Activated naive CD8-positive, alpha-beta T cell treated with anti-CD3 and anti-CD28 coated beads, Interleukin-2, amount 10 ng/mL, durations not matched to agents 7 days and 5 days (primary cell): ENCODE measurements at regions not wholly inside any gene's neighbourhood (a gene's known extent, or its start where the extent isn't known, plus 50 kb on each side); places are given as distances from the start of the nearest gene placed in this dataset.
"Not testable (repeated sequence)": the region's sequence is repeated elsewhere in the genome, so short reads cannot be mapped to it uniquely, and the experiment has no call there.

Experiments used
- ATAC-seq: fragments of 150-1000 bp; cut with Tn5 transposase; one replicate; pipeline ENCODE4 v1.10.0; 2021; ENCODE audit warnings: low read depth, moderate library complexity
- POLR2A ChIA-PET: fragments of 350-600 bp; sonication (Branson Sonifier 250); formaldehyde crosslinking; loops from one replicate; lab custom pipeline; 2021; ENCODE audit warnings: antibody characterized with exemption; lab: Charles Lee
- DNase-seq: peaks from one replicate; pipeline ENCODE4 v3.0.0; 2021
- H3K27ac Mint-ChIP-seq: one replicate; pipeline ENCODE4 v1.8.0; 2022; ENCODE audit warnings: mild to moderate bottlenecking, mixed read lengths
- H3K27me3 Mint-ChIP-seq: one replicate; pipeline ENCODE4 v1.8.0; 2022; ENCODE audit warnings: mild to moderate bottlenecking, moderate library complexity, mixed read lengths
- H3K36me3 Mint-ChIP-seq: one replicate; pipeline ENCODE4 v1.8.0; 2021; ENCODE audit warnings: mild to moderate bottlenecking, mixed read lengths
- H3K4me1 Mint-ChIP-seq: one replicate; pipeline ENCODE4 v1.8.0; 2021; ENCODE audit warnings: mixed read lengths
- H3K4me3 Mint-ChIP-seq: one replicate; pipeline ENCODE4 v1.8.0; 2022; ENCODE audit warnings: mild to moderate bottlenecking, moderate library complexity, mixed read lengths
- H3K9me3 Mint-ChIP-seq: one replicate; pipeline ENCODE4 v1.8.0; 2021; ENCODE audit warnings: mixed read lengths

DNA sequence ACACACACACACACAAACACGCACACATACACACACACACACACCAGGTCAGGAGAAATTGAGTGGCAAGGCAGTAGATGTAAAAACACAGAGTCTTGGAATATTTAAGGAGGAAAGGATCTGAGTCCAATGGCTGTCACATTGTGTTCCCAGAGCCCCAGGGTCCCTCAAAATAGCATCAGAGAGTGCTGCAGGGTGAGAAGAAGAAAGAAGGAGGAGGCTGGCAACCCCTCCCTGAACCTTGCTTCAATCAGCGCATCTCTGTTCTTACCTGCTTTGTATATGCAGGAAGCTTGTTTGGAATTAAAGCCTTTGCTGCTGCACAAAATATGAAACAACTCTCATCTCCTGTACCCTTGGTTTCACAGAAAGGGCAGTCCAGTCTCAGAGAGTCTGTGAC, 406.5 kb downstream of the MIAT start:
- Mint-ChIP-seq H3K4me3 (no peak overlapping the region), H3K27me3 (peaks cover 8% of the 10 kb centered on the region), H3K4me1 (no peaks in the 10 kb centered on the region), H3K27ac (no peak overlapping the region), H3K9me3 (no peaks in the 10 kb centered on the region), H3K36me3 (no peaks in the 10 kb centered on the region)
- DNase-seq (no peak), ATAC-seq (no peak)
- POLR2A ChIA-PET, result no interaction called here

DNA sequence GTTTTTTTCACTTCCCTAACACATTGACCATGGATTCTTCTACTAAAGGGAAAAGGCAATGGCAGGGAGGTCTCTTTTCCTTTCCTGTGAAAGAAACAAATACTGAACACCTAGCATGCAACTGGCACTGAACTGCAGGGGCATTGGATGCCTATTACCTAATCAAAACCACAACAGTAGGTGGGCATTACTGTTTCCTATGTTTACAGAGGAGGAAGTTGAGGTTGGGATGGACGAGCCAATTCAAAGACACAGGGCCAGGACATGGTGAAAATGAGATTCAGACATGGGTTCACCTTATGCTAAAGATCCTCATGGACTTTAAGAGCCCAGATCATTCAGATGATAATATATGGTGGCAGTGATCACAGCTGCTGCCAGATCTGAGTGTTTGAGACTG, 407.0 kb downstream of the MIAT start:
- H3K4me3 Mint-ChIP-seq, result no peak overlapping the region
- POLR2A ChIA-PET, result no interaction called here

DNA sequence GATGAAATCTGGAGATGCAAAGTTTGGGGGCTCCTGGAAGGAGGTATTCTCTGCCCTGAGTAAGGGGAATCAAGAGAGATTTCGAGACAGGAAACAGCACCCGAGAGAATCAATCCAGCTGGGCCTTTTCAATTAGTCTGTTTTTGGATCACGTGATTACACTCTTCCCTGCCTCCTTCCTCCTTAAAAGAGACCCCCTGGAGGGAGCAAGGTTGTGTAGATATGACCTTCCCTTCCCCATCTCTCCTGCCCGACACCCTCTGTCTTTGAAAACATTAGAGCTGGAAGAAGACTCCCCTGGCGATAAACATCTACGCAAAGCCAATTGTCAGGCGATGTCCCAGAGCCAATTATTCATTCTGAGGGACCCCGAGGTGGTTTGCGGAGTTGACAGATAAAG, 407.9 kb downstream of the MIAT start:
- ATAC-seq, result no peak
- no peak overlapping the region for H3K27ac Mint-ChIP-seq
- no peaks in the 10 kb centered on the region for H3K36me3 Mint-ChIP-seq
- POLR2A ChIA-PET, result no interaction called here
- peaks cover 8% of the 10 kb centered on the region for H3K27me3 Mint-ChIP-seq
- no peak overlapping the region for H3K4me3 Mint-ChIP-seq
- H3K9me3 Mint-ChIP-seq, result no peaks in the 10 kb centered on the region
- DNase-seq, result no peak
- peaks cover 2% of the 10 kb centered on the region for H3K4me1 Mint-ChIP-seq

More for the DNA sequence above, 407.0 kb downstream of the MIAT start:
- Mint-ChIP-seq H3K36me3 (no peaks in the 10 kb centered on the region), H3K27me3 (peaks cover 8% of the 10 kb centered on the region), H3K9me3 (no peaks in the 10 kb centered on the region), H3K27ac (no peak overlapping the region), H3K4me1 (no peaks in the 10 kb centered on the region)
- ATAC-seq, result no peak
- DNase-seq, result no peak

DNA sequence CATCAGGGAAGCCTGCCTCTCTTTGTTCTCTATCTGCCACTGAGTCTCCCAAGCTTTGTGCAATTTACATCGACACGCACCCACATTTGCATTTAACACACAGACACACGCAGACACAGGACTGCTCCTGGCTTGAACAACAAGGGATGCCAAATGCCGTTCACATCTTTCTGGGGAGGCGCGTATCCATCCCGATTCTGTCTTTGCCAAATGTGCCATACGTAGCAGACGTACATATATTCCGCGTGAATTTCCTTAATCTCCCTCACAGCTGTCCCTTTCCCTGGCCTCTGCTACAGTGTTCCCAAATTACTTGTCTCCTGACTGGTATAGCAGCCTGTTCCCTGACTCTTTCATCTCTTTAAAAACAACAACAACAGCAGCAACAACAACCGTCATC, 409.5 kb downstream of the MIAT start:
- POLR2A ChIA-PET, result no interaction called here
- no peaks in the 10 kb centered on the region for H3K9me3 Mint-ChIP-seq
- peaks cover 8% of the 10 kb centered on the region for H3K27me3 Mint-ChIP-seq
- no peaks in the 10 kb centered on the region for H3K36me3 Mint-ChIP-seq
- H3K27ac Mint-ChIP-seq, result no peak overlapping the region
- no peak for ATAC-seq
- peaks cover 2% of the 10 kb centered on the region for H3K4me1 Mint-ChIP-seq
- no peak overlapping the region for H3K4me3 Mint-ChIP-seq
- no peak for DNase-seq

DNA sequence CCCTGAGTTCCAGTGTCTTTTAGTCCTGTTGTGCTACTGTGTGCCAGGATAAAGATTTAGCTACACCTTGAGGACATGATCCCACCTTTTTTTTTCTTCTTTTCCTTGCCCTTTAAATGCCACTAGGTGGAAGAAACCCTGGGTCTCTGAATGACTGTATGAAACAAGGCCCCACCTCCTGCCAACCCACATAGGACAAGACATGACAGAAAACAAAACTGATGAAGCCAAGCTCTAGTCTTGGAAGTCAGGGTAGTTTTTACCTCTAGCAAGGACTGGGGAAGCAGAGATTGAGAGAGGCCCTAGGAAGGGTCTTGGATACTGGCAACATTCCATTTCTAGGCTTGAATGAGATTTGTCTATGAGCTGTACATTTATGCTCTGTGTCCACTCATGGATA, 410.7 kb downstream of the MIAT start:
- DNase-seq, result no peak
- H3K9me3 Mint-ChIP-seq, result no peaks in the 10 kb centered on the region
- no peak overlapping the region for H3K4me3 Mint-ChIP-seq
- POLR2A ChIA-PET, result no interaction called here
- H3K27ac Mint-ChIP-seq, result no peak overlapping the region
- peaks cover 5% of the 10 kb centered on the region for H3K27me3 Mint-ChIP-seq
- peaks cover 2% of the 10 kb centered on the region for H3K4me1 Mint-ChIP-seq
- no peak for ATAC-seq
- no peaks in the 10 kb centered on the region for H3K36me3 Mint-ChIP-seq

DNA sequence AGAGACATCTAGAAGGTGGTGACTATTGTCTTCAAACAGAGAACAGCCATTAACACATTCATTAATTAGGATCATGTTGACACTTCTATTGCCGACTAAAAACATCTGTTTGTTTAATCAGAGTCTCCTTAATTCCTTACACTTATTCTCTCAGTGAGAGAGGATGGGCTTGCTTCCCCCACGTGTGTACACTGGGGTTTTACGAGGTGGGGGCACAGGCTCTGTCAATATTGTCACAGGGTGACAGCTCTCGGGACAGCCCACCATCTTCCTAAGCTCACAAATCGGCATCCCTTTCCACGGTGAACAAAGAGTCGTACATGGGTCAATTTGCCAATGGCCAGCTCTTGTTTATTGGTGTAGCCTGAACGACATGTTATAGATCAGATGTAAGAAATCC, 413.2 kb downstream of the MIAT start:
- Mint-ChIP-seq H3K27ac (no peak overlapping the region), H3K4me3 (no peak overlapping the region), H3K9me3 (no peaks in the 10 kb centered on the region), H3K36me3 (no peaks in the 10 kb centered on the region), H3K27me3 (peaks cover 2% of the 10 kb centered on the region), H3K4me1 (peaks cover 2% of the 10 kb centered on the region)
- DNase-seq (no peak), ATAC-seq (no peak)
- POLR2A ChIA-PET, result no interaction called here

DNA sequence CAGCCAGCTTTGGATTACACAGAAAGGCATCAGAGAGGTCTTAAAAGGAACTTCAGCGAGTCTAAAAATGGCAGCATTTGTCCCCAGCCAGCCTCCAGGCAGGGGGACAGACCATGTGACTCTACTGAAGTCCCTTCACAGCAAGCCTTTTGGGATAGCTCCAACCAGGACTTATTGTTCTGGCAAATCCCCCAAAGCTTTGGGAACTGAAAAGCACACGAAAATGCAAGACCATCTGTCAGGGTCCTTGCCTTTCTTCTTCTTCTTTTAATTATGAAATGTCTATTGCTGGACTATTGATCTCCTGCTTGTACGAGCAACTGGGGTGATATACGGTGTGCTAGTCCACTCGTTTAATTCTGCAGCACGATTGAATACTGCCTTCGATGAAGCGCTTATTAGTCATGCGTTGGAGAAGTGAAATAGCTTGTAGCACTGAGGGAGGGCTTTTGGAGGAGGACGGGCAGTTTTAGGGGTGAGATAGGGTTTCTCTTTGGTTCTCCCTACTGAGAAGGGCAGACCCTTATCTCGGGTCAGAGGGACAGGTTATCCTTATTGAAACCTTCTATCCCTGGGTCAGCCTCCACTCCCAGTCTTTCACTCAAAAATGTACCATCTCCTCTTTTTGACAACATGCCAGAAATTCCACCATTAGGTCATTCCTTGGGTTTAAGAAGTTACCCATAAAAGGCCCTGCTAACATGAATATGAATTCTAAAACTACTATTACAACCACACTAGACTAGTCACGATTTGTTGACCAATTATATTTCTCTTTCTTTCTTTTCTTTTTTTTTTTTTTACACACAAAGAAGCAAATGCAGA, 416.4 kb downstream of the MIAT start:
- Mint-ChIP-seq H3K27me3 (no peaks in the 10 kb centered on the region), H3K4me3 (no peak overlapping the region), H3K27ac (no peak overlapping the region), H3K4me1 (peaks cover 2% of the 10 kb centered on the region), H3K9me3 (no peaks in the 10 kb centered on the region), H3K36me3 (no peaks in the 10 kb centered on the region)
- DNase-seq, result no peak
- no peak for ATAC-seq
- POLR2A ChIA-PET, result no interaction called here

DNA sequence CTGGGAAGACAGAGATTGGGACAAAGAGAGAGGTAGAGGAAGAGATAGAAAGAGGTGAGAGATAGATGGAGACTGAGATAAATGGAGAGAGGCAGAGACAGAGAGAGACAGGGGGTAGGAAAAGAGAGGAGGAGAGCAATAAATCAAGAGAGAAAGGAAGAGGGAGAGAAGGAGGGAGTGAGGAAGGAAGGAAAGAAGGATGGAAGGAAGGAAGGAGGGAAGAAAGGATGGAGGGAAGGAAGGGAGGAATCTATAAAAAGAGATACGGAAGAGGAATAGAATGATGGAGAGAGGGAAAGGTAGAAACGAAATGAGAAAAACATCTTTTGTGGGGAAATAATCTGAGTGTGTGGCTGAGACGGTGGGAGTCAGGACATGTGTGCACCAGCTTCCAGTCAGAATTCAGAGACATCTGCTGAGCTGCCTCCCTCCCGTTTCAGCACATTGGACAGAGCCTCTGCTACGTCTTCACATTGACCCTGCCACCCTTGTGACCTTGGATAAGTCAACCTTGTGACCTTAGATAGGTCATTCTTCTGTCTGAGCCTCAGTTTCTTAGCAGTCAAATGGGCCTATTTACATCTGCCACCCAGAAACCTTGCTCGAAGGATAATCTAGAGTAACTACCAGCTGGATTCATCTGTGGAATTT, 417.8 kb downstream of the MIAT start:
- Mint-ChIP-seq H3K27ac (no peak overlapping the region), H3K4me3 (no peak overlapping the region), H3K4me1 (no peaks in the 10 kb centered on the region), H3K36me3 (no peaks in the 10 kb centered on the region), H3K27me3 (no peaks in the 10 kb centered on the region), H3K9me3 (no peaks in the 10 kb centered on the region)
- ATAC-seq (no peak), DNase-seq (no peak)
- POLR2A ChIA-PET, result no interaction called here

DNA sequence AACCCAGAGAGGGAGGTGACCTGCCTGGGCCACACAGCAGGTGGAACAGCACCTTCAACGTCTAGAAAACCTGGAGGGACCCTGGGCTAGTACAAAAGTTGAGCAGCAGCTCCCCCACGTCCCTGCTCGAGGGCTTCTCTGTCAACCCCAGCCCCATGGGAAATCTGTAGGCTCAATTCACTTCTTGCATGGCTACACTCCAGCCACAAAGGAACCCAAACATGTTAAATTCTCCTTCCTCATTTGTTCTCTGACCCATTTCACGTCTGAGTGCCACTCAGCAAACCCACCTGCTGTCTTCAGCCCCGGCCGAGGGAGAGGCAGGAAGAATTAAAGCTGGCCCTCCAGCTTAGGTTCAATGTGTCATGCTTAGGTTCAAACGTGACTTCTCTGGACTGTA, 418.5 kb downstream of the MIAT start:
- H3K9me3 Mint-ChIP-seq, result no peaks in the 10 kb centered on the region
- POLR2A ChIA-PET, result no interaction called here
- DNase-seq (no peak), ATAC-seq (no peak)
- no peaks in the 10 kb centered on the region for H3K4me1 Mint-ChIP-seq
- H3K27me3 Mint-ChIP-seq, result no peaks in the 10 kb centered on the region
- H3K4me3 Mint-ChIP-seq, result no peak overlapping the region
- no peak overlapping the region for H3K27ac Mint-ChIP-seq
- H3K36me3 Mint-ChIP-seq, result no peaks in the 10 kb centered on the region

DNA sequence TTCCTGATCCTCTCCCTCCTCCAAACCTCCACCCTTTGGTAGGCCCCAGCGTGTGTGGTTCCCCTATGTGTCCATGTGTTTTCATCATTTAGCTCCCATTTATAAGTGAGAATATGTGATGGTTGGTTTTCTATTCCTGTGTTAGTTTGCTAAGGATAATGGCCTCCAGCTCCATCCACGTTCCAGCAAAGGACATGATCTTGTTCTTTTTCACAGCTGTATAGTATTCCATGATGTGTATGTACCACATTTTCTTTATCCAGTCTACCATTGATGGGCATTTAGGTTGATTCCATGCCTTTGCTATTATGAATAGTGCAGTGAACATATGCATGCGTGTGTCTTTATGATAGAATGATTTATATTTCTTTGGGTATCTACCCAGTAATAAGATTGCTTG, 420.7 kb downstream of the MIAT start:
- H3K27ac Mint-ChIP-seq, H3K9me3 Mint-ChIP-seq, H3K36me3 Mint-ChIP-seq, POLR2A ChIA-PET, H3K4me3 Mint-ChIP-seq, DNase-seq, H3K27me3 Mint-ChIP-seq, ATAC-seq, H3K4me1 Mint-ChIP-seq: not testable (repeated sequence)

DNA sequence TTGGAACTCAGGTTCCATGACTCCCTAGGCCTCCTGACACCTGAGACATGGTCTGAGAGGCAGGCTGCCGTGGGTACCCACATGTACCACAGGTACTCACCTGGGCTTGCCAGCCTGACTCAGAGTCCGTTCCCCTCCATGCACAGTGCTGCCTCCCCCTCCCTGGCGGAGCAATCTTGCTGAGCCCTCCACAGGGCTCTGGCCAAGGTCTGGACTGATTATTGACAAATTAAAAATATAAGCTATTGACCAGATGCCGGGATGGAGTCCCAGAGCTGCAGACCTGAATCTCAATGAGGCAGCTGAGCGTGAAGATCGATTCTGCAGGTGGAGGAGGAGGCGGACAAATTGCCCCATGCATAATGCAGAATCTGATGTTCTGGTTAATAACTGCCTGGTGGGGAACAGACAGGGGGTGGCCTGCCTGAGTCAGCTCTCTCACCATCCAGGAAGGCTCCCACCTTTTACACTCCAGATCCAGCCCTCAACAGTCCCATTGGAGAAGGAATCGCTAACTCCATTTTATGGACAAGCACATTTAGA, 422.7 kb downstream of the MIAT start:
- POLR2A ChIA-PET, result no interaction called here
- H3K4me1 Mint-ChIP-seq, result no peaks in the 10 kb centered on the region
- peaks cover 2% of the 10 kb centered on the region for H3K27me3 Mint-ChIP-seq
- no peak overlapping the region for H3K4me3 Mint-ChIP-seq
- no peaks in the 10 kb centered on the region for H3K36me3 Mint-ChIP-seq
- DNase-seq (no peak), ATAC-seq (no peak)
- no peaks in the 10 kb centered on the region for H3K9me3 Mint-ChIP-seq
- no peak overlapping the region for H3K27ac Mint-ChIP-seq

DNA sequence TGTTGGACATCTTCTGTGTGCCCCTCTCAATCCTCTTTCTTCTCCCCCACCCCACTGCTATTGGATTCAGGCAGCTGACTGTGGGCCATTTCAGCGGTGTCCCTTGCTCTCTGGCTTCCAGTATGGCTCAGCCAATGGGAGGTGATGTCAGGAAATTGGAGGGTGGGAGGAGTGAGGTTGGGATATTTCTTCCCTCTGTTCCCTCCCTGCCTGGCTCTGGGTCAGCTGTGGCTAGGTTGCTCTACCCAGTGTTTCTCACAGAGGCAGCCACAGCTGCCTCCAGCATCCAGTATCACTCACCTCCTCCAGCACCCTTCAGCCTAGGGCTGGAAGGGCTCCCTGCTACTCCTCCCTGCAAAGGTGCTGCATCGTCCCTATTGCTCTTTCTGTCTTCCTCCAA, 423.5 kb downstream of the MIAT start:
- no peaks in the 10 kb centered on the region for H3K9me3 Mint-ChIP-seq
- DNase-seq (no peak), ATAC-seq (no peak)
- POLR2A ChIA-PET, result no interaction called here
- no peak overlapping the region for H3K4me3 Mint-ChIP-seq
- H3K36me3 Mint-ChIP-seq, result no peaks in the 10 kb centered on the region
- H3K4me1 Mint-ChIP-seq, result no peaks in the 10 kb centered on the region
- no peak overlapping the region for H3K27ac Mint-ChIP-seq
- peaks cover 9% of the 10 kb centered on the region for H3K27me3 Mint-ChIP-seq

DNA sequence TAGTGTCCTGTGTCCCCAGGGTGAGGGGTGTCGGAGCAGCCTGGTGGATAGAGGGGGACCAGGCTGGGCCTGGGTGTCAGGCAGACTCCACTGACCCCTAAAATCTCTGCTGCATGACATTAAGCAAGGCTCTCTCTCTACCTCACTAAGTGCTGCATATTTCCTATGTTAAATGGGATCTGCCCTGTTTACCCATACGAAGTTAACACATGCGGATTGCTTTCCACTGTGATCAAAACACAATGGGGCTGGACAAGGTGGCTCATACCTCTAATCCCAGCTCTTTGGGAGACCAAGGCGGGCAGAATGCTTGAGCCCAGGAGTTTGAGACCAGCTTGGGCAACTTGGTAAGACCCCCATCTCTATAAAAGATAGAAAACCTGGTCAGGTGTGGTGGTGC, 426.2 kb downstream of the MIAT start:
- POLR2A ChIA-PET, result no interaction called here
- Mint-ChIP-seq H3K27ac (no peak overlapping the region), H3K9me3 (no peaks in the 10 kb centered on the region), H3K4me1 (no peaks in the 10 kb centered on the region), H3K27me3 (peaks cover 14% of the 10 kb centered on the region), H3K36me3 (no peaks in the 10 kb centered on the region), H3K4me3 (no peak overlapping the region)
- no peak for DNase-seq
- ATAC-seq, result no peak

DNA sequence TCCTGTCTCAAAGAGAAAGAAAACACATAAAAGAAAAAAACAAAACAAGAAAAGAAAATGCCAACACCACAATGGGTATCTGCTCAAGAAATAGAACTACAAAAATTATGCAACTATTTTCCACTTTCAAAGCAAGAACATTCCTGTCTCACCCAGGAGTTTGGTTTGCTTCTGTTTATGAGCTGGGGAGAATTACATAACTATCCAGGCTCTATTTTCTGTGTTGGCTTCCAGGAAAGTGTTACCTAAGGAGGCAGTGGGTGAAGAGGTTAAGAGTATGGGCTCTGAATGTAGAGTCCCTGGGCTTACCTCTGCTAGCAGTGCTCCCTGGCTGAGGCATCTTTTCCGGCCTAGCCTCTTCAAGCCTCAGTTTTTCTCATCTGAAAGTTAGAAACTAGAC, 426.7 kb downstream of the MIAT start:
- H3K27ac Mint-ChIP-seq, result no peak overlapping the region
- ATAC-seq, result no peak
- H3K9me3 Mint-ChIP-seq, result no peaks in the 10 kb centered on the region
- no peak overlapping the region for H3K4me3 Mint-ChIP-seq
- H3K27me3 Mint-ChIP-seq, result peaks cover 16% of the 10 kb centered on the region
- H3K4me1 Mint-ChIP-seq, result no peaks in the 10 kb centered on the region
- no peaks in the 10 kb centered on the region for H3K36me3 Mint-ChIP-seq
- DNase-seq, result no peak
- POLR2A ChIA-PET, result no interaction called here
